ENCODE measurements at regions not wholly inside any gene's neighbourhood (a gene's known extent, or its start where the extent isn't known, plus 50 kb on each side); places are given as distances from the start of the nearest gene placed in this dataset.

- Histone ChIP-seq H3K9me3 (replicated peaks in 1 of 2; ENCODE audit: control insufficient read depth in 1 of 2, insufficient read depth in 1 of 2, low read length in 2 of 2) (peaks cover 0 to 2% of the 10 kb centered on the region in 2 donors), H3K79me2 (ENCODE audit: insufficient read depth, low read length) (no peaks in the 10 kb centered on the region), H3K4me1 (ENCODE audit: control insufficient read depth in 1 of 2, insufficient read depth in 2 of 2, low read length in 2 of 2) (no peaks in the 10 kb centered on the region), H4K20me1 (ENCODE audit: insufficient read depth, low read length) (no peaks in the 10 kb centered on the region), H3K4me3 (replicated peaks in 1 of 3; ENCODE audit: low read depth in 2 of 3, low read length in 3 of 3) (no peak overlapping the region), H3K36me3 (replicated peaks in 1 of 2; ENCODE audit: control insufficient read depth in 1 of 2, insufficient read depth in 2 of 2, low read length in 2 of 2) (no peaks in the 10 kb centered on the region), H2AFZ (ENCODE audit: insufficient read depth, low read depth, low read length, poor library complexity, severe bottlenecking) (no peak overlapping the region), H3K9ac (ENCODE audit: insufficient read depth, low read length, poor library complexity, severe bottlenecking) (no peak overlapping the region), H3K27me3 (ENCODE audit: control insufficient read depth in 2 of 2, insufficient read depth in 2 of 2, low read length in 2 of 2) (no peaks in the 10 kb centered on the region), H3K4me2 (replicated peaks; ENCODE audit: extremely low read depth, low read length, poor library complexity, severe bottlenecking) (no peak overlapping the region), H3K27ac (ENCODE audit: low read depth in 1 of 2, low read length in 2 of 2) (no peak overlapping the region)
- Mint-ChIP-seq H3K4me3 (no peak overlapping the region), H3K36me3 (no peaks in the 10 kb centered on the region), H3K27ac (no peak overlapping the region), H3K9me3 (peaks cover 0 to 4% (median 0%) of the 10 kb centered on the region in 7 donors), H3K4me1 (no peaks in the 10 kb centered on the region), H3K27me3 (ENCODE audit: low read depth in 3 of 3) (no peaks in the 10 kb centered on the region)
- DNase-seq: no peak
- intact Hi-C loops (cut with micrococcal nuclease): no loop called here
- 80% methylated on average over 1 of the region's 2 CpGs for WGBS (ENCODE audit: insufficient coverage)
- TF ChIP-seq, protein P1, sequence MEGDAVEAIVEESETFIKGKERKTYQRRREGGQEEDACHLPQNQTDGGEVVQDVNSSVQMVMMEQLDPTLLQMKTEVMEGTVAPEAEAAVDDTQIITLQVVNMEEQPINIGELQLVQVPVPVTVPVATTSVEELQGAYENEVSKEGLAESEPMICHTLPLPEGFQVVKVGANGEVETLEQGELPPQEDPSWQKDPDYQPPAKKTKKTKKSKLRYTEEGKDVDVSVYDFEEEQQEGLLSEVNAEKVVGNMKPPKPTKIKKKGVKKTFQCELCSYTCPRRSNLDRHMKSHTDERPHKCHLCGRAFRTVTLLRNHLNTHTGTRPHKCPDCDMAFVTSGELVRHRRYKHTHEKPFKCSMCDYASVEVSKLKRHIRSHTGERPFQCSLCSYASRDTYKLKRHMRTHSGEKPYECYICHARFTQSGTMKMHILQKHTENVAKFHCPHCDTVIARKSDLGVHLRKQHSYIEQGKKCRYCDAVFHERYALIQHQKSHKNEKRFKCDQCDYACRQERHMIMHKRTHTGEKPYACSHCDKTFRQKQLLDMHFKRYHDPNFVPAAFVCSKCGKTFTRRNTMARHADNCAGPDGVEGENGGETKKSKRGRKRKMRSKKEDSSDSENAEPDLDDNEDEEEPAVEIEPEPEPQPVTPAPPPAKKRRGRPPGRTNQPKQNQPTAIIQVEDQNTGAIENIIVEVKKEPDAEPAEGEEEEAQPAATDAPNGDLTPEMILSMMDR (IDR thresholded peaks at IDR 0.05): no peak
Measured at GRCh38 chr7:10036693-10037092, 937.0 kb upstream of the PHF14 start.

DNA sequence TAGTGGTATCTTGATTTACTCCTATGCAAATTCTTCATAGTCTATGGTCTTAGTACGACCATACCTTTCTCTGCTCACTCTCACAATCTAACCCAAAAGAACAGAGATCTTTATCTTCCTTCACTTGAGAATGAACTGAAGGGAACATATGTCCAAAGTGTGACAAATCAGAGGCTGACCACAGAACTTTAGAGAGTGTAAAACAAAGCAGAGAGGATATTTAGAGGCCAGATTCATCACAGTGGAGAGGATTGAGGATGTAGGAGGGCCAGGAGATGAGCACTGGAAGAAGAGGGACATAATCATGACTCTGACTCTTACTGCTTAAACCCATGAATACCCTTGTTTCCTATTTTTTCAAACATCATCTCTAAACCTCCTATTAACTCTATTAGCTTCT lies 935.3 kb upstream of the PHF14 start:
- no peaks in the 10 kb centered on the region for H4K20me1 ChIP-seq (ENCODE audit: insufficient read depth, low read length)
- H3K27me3 Mint-ChIP-seq (ENCODE audit: low read depth in 3 of 3): no peaks in the 10 kb centered on the region
- no peak overlapping the region for H2AFZ ChIP-seq (ENCODE audit: insufficient read depth, low read depth, low read length, poor library complexity, severe bottlenecking)
- no CpG with 5 or more reads among the region's 1 CpG for WGBS (ENCODE audit: insufficient coverage)
- no peak overlapping the region for H3K27ac ChIP-seq (ENCODE audit: low read depth in 1 of 2, low read length in 2 of 2)
- no peaks in the 10 kb centered on the region for H3K79me2 ChIP-seq (ENCODE audit: insufficient read depth, low read length)
- H3K4me1 ChIP-seq (ENCODE audit: control insufficient read depth in 1 of 2, insufficient read depth in 2 of 2, low read length in 2 of 2): no peaks in the 10 kb centered on the region
- no peak overlapping the region for H3K4me3 Mint-ChIP-seq
- no peak overlapping the region for H3K4me3 ChIP-seq (replicated peaks in 1 of 3; ENCODE audit: low read depth in 2 of 3, low read length in 3 of 3)
- H3K9ac ChIP-seq (ENCODE audit: insufficient read depth, low read length, poor library complexity, severe bottlenecking): no peak overlapping the region
- no peaks in the 10 kb centered on the region for H3K9me3 ChIP-seq (replicated peaks in 1 of 2; ENCODE audit: control insufficient read depth in 1 of 2, insufficient read depth in 1 of 2, low read length in 2 of 2)
- intact Hi-C loops (cut with micrococcal nuclease): no loop called here
- no peaks in the 10 kb centered on the region for H3K4me1 Mint-ChIP-seq
- no peak for DNase-seq
- no peak overlapping the region for H3K27ac Mint-ChIP-seq
- no peaks in the 10 kb centered on the region for H3K36me3 Mint-ChIP-seq
- TF ChIP-seq, protein P1 (IDR thresholded peaks at IDR 0.05): no peak
- no peak overlapping the region for H3K4me2 ChIP-seq (replicated peaks; ENCODE audit: extremely low read depth, low read length, poor library complexity, severe bottlenecking)
- no peaks in the 10 kb centered on the region for H3K36me3 ChIP-seq (replicated peaks in 1 of 2; ENCODE audit: control insufficient read depth in 1 of 2, insufficient read depth in 2 of 2, low read length in 2 of 2)
- H3K9me3 Mint-ChIP-seq: peaks cover 0 to 4% (median 0%) of the 10 kb centered on the region in 7 donors
- H3K27me3 ChIP-seq (ENCODE audit: control insufficient read depth in 2 of 2, insufficient read depth in 2 of 2, low read length in 2 of 2): no peaks in the 10 kb centered on the region
